Mesendoderm (in vitro differentiated cells): ENCODE measurements at regions not wholly inside any gene's neighbourhood (a gene's known extent, or its start where the extent isn't known, plus 50 kb on each side); places are given as distances from the start of the nearest gene placed in this dataset.

Experiments used
- DNase-seq: peaks from one replicate; pipeline ENCODE4 v3.0.0; 2013
- H2AK5ac ChIP-seq: 2 replicates; pipeline ENCODE4 v1.6.1; 2013; ENCODE audit warnings: low read length, inconsistent platforms
- H2BK120ac ChIP-seq: 2 replicates; pipeline ENCODE4 v1.6.1; 2013; ENCODE audit warnings: low read depth, mild to moderate bottlenecking, low read length, moderate library complexity, mixed read lengths
- H2BK15ac ChIP-seq: replicated peaks from 2 replicates; pipeline ENCODE4 v1.6.1; 2013; ENCODE audit warnings: low read depth, mild to moderate bottlenecking, moderate library complexity
- H2BK5ac ChIP-seq: 2 replicates; pipeline ENCODE4 v1.6.1; 2013; ENCODE audit warnings: low read length, inconsistent platforms
- H3K18ac ChIP-seq: 2 replicates; pipeline ENCODE4 v1.6.1; 2013; ENCODE audit warnings: mild to moderate bottlenecking, low read length, mixed read lengths
- H3K23ac ChIP-seq: one replicate; pipeline ENCODE4 v1.6.1; 2013; ENCODE audit warnings: low read length
- H3K27ac ChIP-seq: 2 replicates; pipeline ENCODE4 v1.5.1; 2013; ENCODE audit warnings: low read depth, mild to moderate bottlenecking, inconsistent platforms, low read length, moderate library complexity
- H3K27me3 ChIP-seq: 2 replicates; pipeline ENCODE4 v1.6.1; 2013; ENCODE audit warnings: low read length, control low read depth, mild to moderate bottlenecking, inconsistent platforms; ENCODE audit not compliant: insufficient read depth, poor library complexity
- H3K36me3 ChIP-seq: 2 replicates; pipeline ENCODE4 v1.6.1; 2013; ENCODE audit warnings: low read length, inconsistent platforms; ENCODE audit not compliant: control insufficient read depth, insufficient read depth
- H3K4ac ChIP-seq: one replicate; pipeline ENCODE4 v1.6.1; 2013; ENCODE audit warnings: low read depth, mild to moderate bottlenecking, low read length, moderate library complexity
- H3K4me1 ChIP-seq: 2 replicates; pipeline ENCODE4 v1.6.1; 2013; ENCODE audit warnings: low read depth, low read length, inconsistent platforms; ENCODE audit not compliant: control insufficient read depth
- H3K4me2 ChIP-seq: 2 replicates; pipeline ENCODE4 v1.6.1; 2013; ENCODE audit warnings: low read length
- H3K4me3 ChIP-seq: 2 replicates; pipeline ENCODE4 v1.5.1; 2013; ENCODE audit warnings: mild to moderate bottlenecking, low read length
- H3K56ac ChIP-seq: one replicate; pipeline ENCODE4 v1.6.1; 2013; ENCODE audit warnings: low read length
- H3K79me1 ChIP-seq: 2 replicates; pipeline ENCODE4 v1.6.1; 2013; ENCODE audit warnings: low read length, inconsistent platforms
- H3K79me2 ChIP-seq: 2 replicates; pipeline ENCODE4 v1.6.1; 2013; ENCODE audit warnings: mild to moderate bottlenecking, low read length; ENCODE audit not compliant: control insufficient read depth, insufficient read depth
- H3K9ac ChIP-seq: 2 replicates; pipeline ENCODE4 v1.6.1; 2013; ENCODE audit warnings: low read length, inconsistent platforms
- H4K5ac ChIP-seq: one replicate; pipeline ENCODE4 v1.6.1; 2013; ENCODE audit warnings: low read length
- H4K8ac ChIP-seq: one replicate; pipeline ENCODE4 v1.6.1; 2013; ENCODE audit warnings: low read depth, mild to moderate bottlenecking, control low read depth, low read length, moderate library complexity
- WGBS: extraction: QIAGEN DNeasy Blood & Tissue Kit; methylation state at CpG from one replicate; pipeline ENCODE4 v1.1.7; 2013; ENCODE audit warnings: low lambda C conversion rate, missing lambda C conversion rate; ENCODE audit not compliant: insufficient coverage; ENCODE audit errors: extremely low coverage; 5-methylcytosine and 5-hydroxymethylcytosine counted together

DNA sequence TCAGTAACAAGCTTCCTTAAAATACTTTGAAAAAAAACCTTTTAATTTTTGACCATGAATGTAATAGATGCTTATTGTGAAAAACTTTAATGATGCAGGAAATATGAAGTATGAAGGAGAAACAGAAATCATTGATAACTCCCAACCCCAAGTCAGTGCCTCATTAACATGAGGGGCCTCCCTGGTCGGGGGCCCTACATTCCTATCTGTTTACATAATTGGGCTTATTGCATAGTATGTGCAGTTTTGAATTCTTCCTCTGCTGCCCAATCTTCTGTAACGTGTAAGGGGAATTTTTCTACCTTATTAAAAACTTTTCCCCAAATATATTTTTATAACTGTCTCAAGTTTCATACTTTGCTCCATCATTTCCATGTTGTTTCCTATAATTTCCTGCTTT is 63.0 kb downstream of the SLC25A47 start:
- no peaks in the 10 kb centered on the region for H3K4me1 ChIP-seq

GRCh38 chr14:100386846-100387245 is 63.7 kb downstream of the SLC25A47 start:
- Histone ChIP-seq H3K79me2 (no peaks in the 10 kb centered on the region), H3K4ac (no peak overlapping the region), H2BK15ac (no peak overlapping the region), H2BK5ac (no peak overlapping the region), H3K27ac (no peak overlapping the region), H2BK120ac (no peak overlapping the region), H4K5ac (no peak overlapping the region), H2AK5ac (no peak overlapping the region), H3K23ac (no peak overlapping the region), H3K4me2 (no peak overlapping the region), H3K9ac (no peak overlapping the region), H3K56ac (no peak overlapping the region), H3K79me1 (peaks cover 1% of the 10 kb centered on the region), H3K18ac (no peak overlapping the region), H3K27me3 (no peaks in the 10 kb centered on the region), H3K36me3 (no peaks in the 10 kb centered on the region), H3K4me3 (no peak overlapping the region), H3K4me1 (no peaks in the 10 kb centered on the region), H4K8ac (no peak overlapping the region)
- WGBS: no CpG with 5 or more reads among the region's 2 CpGs
- DNase-seq: no peak

More for the DNA sequence above, 63.0 kb downstream of the SLC25A47 start:
- Histone ChIP-seq H3K79me1 (peaks cover 1% of the 10 kb centered on the region), H4K5ac (no peak overlapping the region), H4K8ac (no peak overlapping the region), H3K4me2 (no peak overlapping the region), H3K56ac (no peak overlapping the region), H3K4me3 (no peak overlapping the region), H2BK5ac (no peak overlapping the region), H3K27me3 (no peaks in the 10 kb centered on the region), H2AK5ac (no peak overlapping the region), H3K18ac (no peak overlapping the region), H3K36me3 (no peaks in the 10 kb centered on the region), H3K4ac (no peak overlapping the region), H3K79me2 (no peaks in the 10 kb centered on the region), H3K9ac (no peak overlapping the region), H3K27ac (no peak overlapping the region), H3K23ac (no peak overlapping the region), H2BK120ac (no peak overlapping the region), H2BK15ac (no peak overlapping the region)
- DNase-seq: peak; percentile 28
- WGBS: no CpG with 5 or more reads among the region's 2 CpGs

DNA sequence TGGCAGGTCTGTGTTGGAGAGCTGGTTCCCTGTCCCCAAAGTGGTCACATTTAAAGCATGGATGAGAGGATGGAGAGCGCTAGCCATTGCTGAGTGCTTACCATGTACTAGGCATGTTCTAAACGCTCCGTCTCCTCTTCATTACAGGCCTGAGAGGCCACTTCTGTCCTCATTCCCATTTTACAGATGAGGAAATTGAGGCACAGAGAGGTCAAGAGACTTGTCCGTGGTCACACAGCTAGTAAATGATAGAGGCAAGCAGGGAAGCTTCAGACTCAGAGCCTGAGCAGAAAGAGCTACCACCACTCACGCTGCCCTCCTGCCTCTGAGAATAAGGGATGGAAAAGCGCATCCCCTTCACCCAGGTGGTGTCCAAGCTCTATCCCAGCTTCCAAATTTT is 64.3 kb downstream of the SLC25A47 start:
- no peak for DNase-seq
- Histone ChIP-seq H3K23ac (no peak overlapping the region), H3K36me3 (no peaks in the 10 kb centered on the region), H4K5ac (no peak overlapping the region), H3K4me1 (no peaks in the 10 kb centered on the region), H4K8ac (no peak overlapping the region), H3K4ac (no peak overlapping the region), H3K27me3 (no peaks in the 10 kb centered on the region), H3K4me3 (no peak overlapping the region), H3K18ac (no peak overlapping the region), H3K9ac (no peak overlapping the region), H2BK120ac (no peak overlapping the region), H2AK5ac (no peak overlapping the region), H2BK5ac (no peak overlapping the region), H3K27ac (no peak overlapping the region), H3K79me2 (no peaks in the 10 kb centered on the region), H3K79me1 (peaks cover 4% of the 10 kb centered on the region), H3K4me2 (no peak overlapping the region), H2BK15ac (no peak overlapping the region), H3K56ac (no peak overlapping the region)
- WGBS: no CpG with 5 or more reads among the region's 6 CpGs

DNA sequence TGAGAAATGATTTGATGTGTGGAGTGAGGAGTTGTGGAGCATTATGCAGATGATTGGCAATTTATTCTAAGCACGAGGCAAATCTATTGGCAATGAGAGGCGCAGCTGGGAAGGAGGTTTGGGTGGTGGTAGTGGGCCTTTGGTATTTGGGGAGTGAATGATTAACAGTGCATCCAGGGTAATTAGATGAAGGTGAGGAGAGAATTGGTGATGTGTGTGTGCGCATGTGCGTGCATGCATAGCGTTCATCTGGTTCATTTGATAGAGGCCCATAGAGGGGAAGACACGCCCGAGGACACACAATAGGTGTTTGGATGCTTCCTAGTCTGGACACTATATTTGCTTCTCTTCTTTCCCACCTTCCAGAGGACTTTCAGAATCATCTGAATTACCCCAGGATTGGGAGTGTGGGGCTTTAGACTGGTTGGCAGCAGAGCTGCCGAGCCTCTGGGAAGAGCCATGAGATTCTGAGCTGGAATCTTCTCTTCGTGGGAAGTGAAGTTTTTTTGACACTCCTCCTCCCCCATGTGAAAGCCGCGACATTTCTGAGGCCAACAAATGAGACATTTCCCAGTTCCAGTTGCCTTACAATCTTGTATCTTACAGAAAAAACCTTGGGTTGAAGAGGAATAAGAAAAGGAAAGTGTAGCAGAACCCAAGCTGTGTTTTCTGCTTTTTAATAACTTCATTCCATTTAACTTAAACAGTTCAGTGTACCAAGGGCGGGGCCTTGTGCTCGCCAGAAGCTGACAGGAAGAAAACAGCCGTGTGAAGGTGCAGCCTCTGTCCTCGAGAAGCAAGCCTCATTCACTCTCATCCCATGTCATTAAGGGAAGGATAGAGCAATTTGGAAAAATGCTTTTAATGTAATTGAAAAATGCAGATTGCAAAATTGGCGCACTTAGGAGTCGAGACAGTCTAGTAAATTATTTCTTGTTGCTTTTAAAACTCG is 65.2 kb downstream of the SLC25A47 start:
- no peak overlapping the region for H2AK5ac ChIP-seq
- no peak overlapping the region for H4K8ac ChIP-seq
- no peak overlapping the region for H3K4me2 ChIP-seq
- H3K56ac ChIP-seq: no peak overlapping the region
- no peaks in the 10 kb centered on the region for H3K27me3 ChIP-seq
- no peak overlapping the region for H3K4ac ChIP-seq
- no peak overlapping the region for H2BK120ac ChIP-seq
- no peaks in the 10 kb centered on the region for H3K79me2 ChIP-seq
- H3K4me1 ChIP-seq: peaks cover 2% of the 10 kb centered on the region
- no peak for DNase-seq
- WGBS: no CpG with 5 or more reads among the region's 18 CpGs
- H3K79me1 ChIP-seq: peaks cover 4% of the 10 kb centered on the region
- no peak overlapping the region for H3K18ac ChIP-seq
- no peak overlapping the region for H2BK5ac ChIP-seq
- no peaks in the 10 kb centered on the region for H3K36me3 ChIP-seq
- no peak overlapping the region for H4K5ac ChIP-seq
- no peak overlapping the region for H3K4me3 ChIP-seq
- no peak overlapping the region for H3K27ac ChIP-seq
- H3K23ac ChIP-seq: no peak overlapping the region
- H3K9ac ChIP-seq: no peak overlapping the region
- H2BK15ac ChIP-seq: no peak overlapping the region

DNA sequence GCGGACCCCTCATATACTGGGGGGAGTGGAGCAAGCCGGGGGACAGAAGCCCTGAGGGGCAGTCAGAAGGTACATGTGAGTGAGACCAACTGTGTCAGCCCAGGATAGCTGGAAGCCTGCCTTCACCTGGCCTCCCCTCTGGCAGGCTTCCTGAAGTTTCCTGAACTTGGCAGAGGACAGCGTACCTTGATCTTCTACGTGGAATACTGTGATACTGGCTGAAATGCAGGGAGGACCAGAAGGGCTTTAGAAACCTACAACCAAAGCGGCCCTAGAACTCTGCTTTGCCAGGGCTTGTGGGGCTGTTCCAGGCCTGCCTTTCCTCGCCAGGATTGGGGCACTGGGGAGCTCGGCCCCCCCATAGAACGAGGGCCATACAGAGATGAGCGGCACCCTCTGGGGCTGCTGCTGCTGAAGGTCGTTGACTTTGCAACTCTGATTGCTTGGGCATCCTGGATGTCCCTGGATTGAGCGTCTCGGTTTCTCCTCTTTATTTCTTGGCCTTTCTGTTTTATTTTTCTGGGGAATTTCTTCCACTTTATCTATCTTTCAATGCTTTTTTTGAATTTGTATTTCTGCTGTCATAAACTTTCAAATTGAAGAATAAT is 66.5 kb downstream of the SLC25A47 start:
- no peak for DNase-seq
- Histone ChIP-seq H3K79me1 (peaks cover 2% of the 10 kb centered on the region), H2BK5ac (no peak overlapping the region), H3K56ac (no peak overlapping the region), H3K27ac (no peak overlapping the region), H3K79me2 (no peaks in the 10 kb centered on the region), H3K4me3 (no peak overlapping the region), H4K8ac (no peak overlapping the region), H2AK5ac (no peak overlapping the region), H3K4me1 (peaks cover 9% of the 10 kb centered on the region), H3K23ac (no peak overlapping the region), H3K27me3 (no peaks in the 10 kb centered on the region), H3K18ac (no peak overlapping the region), H3K4ac (no peak overlapping the region), H3K36me3 (no peaks in the 10 kb centered on the region), H3K4me2 (no peak overlapping the region), H3K9ac (no peak overlapping the region), H4K5ac (no peak overlapping the region), H2BK120ac (no peak overlapping the region), H2BK15ac (no peak overlapping the region)
- WGBS: no CpG with 5 or more reads among the region's 12 CpGs
